GM23248 (cell line): ENCODE measurements at regions not wholly inside any gene's neighbourhood (a gene's known extent, or its start where the extent isn't known, plus 50 kb on each side); places are given as distances from the start of the nearest gene placed in this dataset.

ENCODE experiments used
- DNase-seq: peaks from one replicate; pipeline ENCODE4 v3.0.0-alpha.2; 2015
- H2AFZ ChIP-seq: fragments of 200-600 bp; sonication (generic); 2 replicates; pipeline ENCODE4 v1.6.1; 2016; ENCODE audit warnings: antibody characterized with exemption
- H3F3A ChIP-seq: fragments of 200-600 bp; sonication (generic); 2 replicates; pipeline ENCODE4 v1.6.1; 2016; ENCODE audit warnings: mild to moderate bottlenecking, antibody characterized with exemption, mixed run types; ENCODE audit not compliant: insufficient read depth
- H3K27ac ChIP-seq: fragments of 200-600 bp; sonication (generic); 2 replicates; pipeline ENCODE4 v1.5.1; 2016; ENCODE audit warnings: mild to moderate bottlenecking
- H3K27me3 ChIP-seq: fragments of 200-600 bp; sonication (generic); replicated peaks from 2 replicates; pipeline ENCODE4 v1.6.1; 2016; ENCODE audit warnings: mild to moderate bottlenecking; ENCODE audit not compliant: insufficient read depth
- H3K36me3 ChIP-seq: fragments of 200-600 bp; sonication (generic); 2 replicates; pipeline ENCODE4 v1.6.1; 2016; ENCODE audit warnings: low read depth, mild to moderate bottlenecking
- H3K4me1 ChIP-seq: fragments of 200-600 bp; sonication (generic); 2 replicates; pipeline ENCODE4 v1.6.1; 2016; ENCODE audit warnings: mild to moderate bottlenecking; ENCODE audit not compliant: insufficient read depth
- H3K4me2 ChIP-seq: fragments of 200-600 bp; sonication (generic); one replicate; pipeline ENCODE4 v1.6.1; 2016; ENCODE audit warnings: mild to moderate bottlenecking; ENCODE audit not compliant: unreplicated experiment
- H3K4me3 ChIP-seq: fragments of 200-600 bp; sonication (generic); 2 replicates; pipeline ENCODE4 v1.5.1; 2016; ENCODE audit warnings: mild to moderate bottlenecking
- H3K79me2 ChIP-seq: fragments of 200-600 bp; sonication (generic); 2 replicates; pipeline ENCODE4 v1.6.1; 2016; ENCODE audit warnings: mild to moderate bottlenecking; ENCODE audit not compliant: insufficient read depth
- H3K9ac ChIP-seq: fragments of 200-600 bp; sonication (generic); 2 replicates; pipeline ENCODE4 v1.6.1; 2016; ENCODE audit warnings: mild to moderate bottlenecking
- H3K9me2 ChIP-seq: fragments of 200-600 bp; sonication (generic); 2 replicates; pipeline ENCODE4 v1.6.1; 2016; ENCODE audit warnings: mixed run types, mild to moderate bottlenecking, moderate library complexity; ENCODE audit not compliant: insufficient read depth
- H3K9me3 ChIP-seq: fragments of 200-600 bp; sonication (generic); one replicate; pipeline ENCODE4 v1.6.1; 2017; ENCODE audit warnings: low read depth
- H4K20me1 ChIP-seq: fragments of 200-600 bp; sonication (generic); 2 replicates; pipeline ENCODE4 v1.6.0; 2016; ENCODE audit not compliant: insufficient read depth
- EZH2 ChIP-seq: fragments of 200-600 bp; sonication (generic); IDR thresholded peaks from 2 replicates; pipeline ENCODE4 v1.6.1; 2018; ENCODE audit warnings: antibody characterized with exemption, mild to moderate bottlenecking; ENCODE audit not compliant: insufficient read depth, poor library complexity, severe bottlenecking
- EZH2phosphoT487 ChIP-seq: fragments of 200-600 bp; sonication (generic); IDR thresholded peaks from 2 replicates; pipeline ENCODE4 v1.6.1; 2018; ENCODE audit warnings: antibody characterized with exemption, moderate library complexity, mild to moderate bottlenecking, low read depth; ENCODE audit not compliant: insufficient read depth
- WGBS, 2 experiments: methylation state at CpG; one replicate each; pipeline ENCODE4 v1.1.6; 2015 to 2017; ENCODE audit warnings: low lambda C conversion rate in 2 of 2, low coverage in 1 of 2; ENCODE audit errors: missing lambda C conversion rate in 2 of 2; 5-methylcytosine and 5-hydroxymethylcytosine counted together
- in situ Hi-C: fragments of 300-500 bp; cut with MboI; formaldehyde crosslinking; loops from 2 replicates; pipeline ENCODE4 v1.15.0; 2020

DNA sequence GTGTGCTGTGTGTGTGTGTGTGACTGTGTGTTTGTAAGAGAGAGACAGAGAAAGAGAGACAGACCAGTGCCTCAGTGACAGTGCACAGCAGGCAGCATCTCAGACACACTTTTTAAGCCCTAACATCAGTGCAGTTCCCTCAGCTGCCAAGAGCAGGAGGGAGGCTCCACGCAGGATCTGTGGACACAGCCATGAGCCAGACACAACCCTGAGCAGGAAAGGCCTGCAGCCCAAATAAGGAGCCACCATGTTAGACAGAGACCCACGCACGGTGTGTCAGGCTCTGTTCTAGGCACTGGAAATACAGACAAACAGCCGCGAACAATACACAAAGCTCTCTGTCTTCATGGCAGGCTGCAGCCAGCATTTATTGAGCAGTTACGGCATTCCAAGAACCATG lies 445.5 kb downstream of the MATN1 start:
- in situ Hi-C loops, result no loop called here
- DNase-seq, result no peak
- no peaks in the 10 kb centered on the region for H3K4me1 ChIP-seq
- H3K9me3 ChIP-seq, result no peaks in the 10 kb centered on the region
- no peak overlapping the region for H3K4me2 ChIP-seq
- H3K79me2 ChIP-seq, result no peaks in the 10 kb centered on the region
- H4K20me1 ChIP-seq, result no peaks in the 10 kb centered on the region
- no peak overlapping the region for H3K27ac ChIP-seq
- no peak for TF ChIP-seq EZH2
- no peak for TF ChIP-seq EZH2phosphoT487
- H3K36me3 ChIP-seq, result no peaks in the 10 kb centered on the region
- no peak overlapping the region for H2AFZ ChIP-seq
- H3K9me2 ChIP-seq, result no peaks in the 10 kb centered on the region
- H3F3A ChIP-seq, result no peaks in the 10 kb centered on the region
- H3K4me3 ChIP-seq, result no peak overlapping the region
- WGBS, 2 experiments, result 66% methylated on average over 6 of the region's 6 CpGs
- no peak overlapping the region for H3K9ac ChIP-seq
- H3K27me3 ChIP-seq, result 0 out of 2 replicates have a peak, but pooled peaks cover 11% of the 10 kb centered on the region

DNA sequence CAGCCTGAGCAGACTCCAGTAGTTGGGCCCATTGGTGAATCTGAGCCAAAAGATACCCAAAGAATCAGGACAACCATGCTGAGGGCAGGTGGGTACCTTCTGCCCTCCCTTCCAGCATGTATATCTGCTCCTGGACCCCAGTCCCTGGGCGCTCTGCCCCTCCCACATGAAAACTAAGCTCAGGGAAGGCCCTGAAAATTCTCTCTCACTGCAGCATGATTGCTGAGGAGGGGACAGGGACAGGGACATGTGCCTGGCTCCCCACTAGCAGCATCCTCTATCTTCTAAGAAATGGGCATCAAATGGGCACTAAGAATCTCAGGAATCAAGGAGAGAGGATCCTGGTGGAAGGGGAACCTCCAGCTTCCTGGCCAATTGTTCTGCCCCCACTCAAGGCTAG lies 446.0 kb downstream of the MATN1 start:
- Histone ChIP-seq H3F3A (no peaks in the 10 kb centered on the region), H3K9me2 (no peaks in the 10 kb centered on the region), H3K79me2 (no peaks in the 10 kb centered on the region), H3K4me2 (no peak overlapping the region), H3K4me3 (no peak overlapping the region), H2AFZ (no peak overlapping the region), H4K20me1 (no peaks in the 10 kb centered on the region), H3K4me1 (no peaks in the 10 kb centered on the region), H3K27ac (no peak overlapping the region), H3K9me3 (no peaks in the 10 kb centered on the region), H3K9ac (no peak overlapping the region), H3K36me3 (no peaks in the 10 kb centered on the region), H3K27me3 (0 out of 2 replicates have a peak, but pooled peaks cover 11% of the 10 kb centered on the region)
- 37 to 56% methylated on average over 1 of the region's 1 CpG for WGBS, 2 experiments
- in situ Hi-C loops, result no loop called here
- TF ChIP-seq EZH2, result no peak
- no peak for TF ChIP-seq EZH2phosphoT487
- no peak for DNase-seq

DNA sequence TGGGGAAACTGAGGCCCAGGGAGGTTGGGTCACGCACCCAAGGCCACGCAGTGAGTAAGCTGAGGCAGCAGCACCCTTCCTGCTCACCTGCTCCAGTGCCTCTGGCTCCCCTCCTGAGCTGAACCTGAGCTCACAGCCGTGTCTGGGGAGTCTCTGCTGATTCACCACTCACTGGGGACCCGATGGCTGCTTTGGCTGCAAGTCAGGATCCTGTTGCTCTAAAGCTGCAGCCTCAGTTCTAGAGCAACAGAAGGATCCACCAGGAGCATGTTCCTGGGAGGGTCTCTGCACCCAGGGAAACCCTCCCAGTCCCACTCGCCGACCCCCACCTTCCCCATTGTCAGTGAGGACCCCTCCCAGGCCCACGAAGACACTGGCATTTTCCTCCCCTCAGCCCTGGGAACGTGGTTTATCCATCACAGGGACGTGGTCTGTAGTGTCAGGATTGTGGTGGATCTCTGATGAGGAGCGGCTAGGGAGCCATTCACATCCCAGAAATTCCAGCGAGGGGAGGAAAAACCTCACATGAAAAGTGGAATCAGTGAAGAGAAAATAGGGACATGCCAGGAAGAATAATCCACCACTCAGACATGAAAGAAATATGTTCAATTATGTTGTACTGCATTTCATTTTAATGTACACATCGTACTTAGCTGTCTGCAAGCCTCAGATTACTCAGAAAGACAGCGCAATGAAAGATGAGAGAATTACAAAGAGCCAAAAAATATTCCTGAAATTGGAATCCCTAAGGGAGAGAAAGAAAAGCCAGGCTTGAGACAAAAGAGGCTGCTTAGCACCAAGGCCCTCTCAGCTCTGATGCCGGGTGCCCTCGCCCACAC lies 447.2 kb downstream of the MATN1 start:
- H3F3A ChIP-seq, result no peaks in the 10 kb centered on the region
- no peaks in the 10 kb centered on the region for H3K4me1 ChIP-seq
- no peak overlapping the region for H3K27ac ChIP-seq
- H3K4me2 ChIP-seq, result no peak overlapping the region
- no peaks in the 10 kb centered on the region for H3K9me3 ChIP-seq
- H3K36me3 ChIP-seq, result no peaks in the 10 kb centered on the region
- no peaks in the 10 kb centered on the region for H3K9me2 ChIP-seq
- TF ChIP-seq EZH2phosphoT487, result no peak
- no peak for TF ChIP-seq EZH2
- no peak overlapping the region for H3K9ac ChIP-seq
- no peak overlapping the region for H2AFZ ChIP-seq
- no peak overlapping the region for H3K4me3 ChIP-seq
- H3K27me3 ChIP-seq, result 0 out of 2 replicates have a peak, but pooled peaks cover 7% of the 10 kb centered on the region
- 54 to 56% methylated on average over 14 to 15 of the region's 15 CpGs for WGBS, 2 experiments
- in situ Hi-C loops, result no loop called here
- H3K79me2 ChIP-seq, result no peaks in the 10 kb centered on the region
- H4K20me1 ChIP-seq, result no peaks in the 10 kb centered on the region
- DNase-seq, result no peak

DNA sequence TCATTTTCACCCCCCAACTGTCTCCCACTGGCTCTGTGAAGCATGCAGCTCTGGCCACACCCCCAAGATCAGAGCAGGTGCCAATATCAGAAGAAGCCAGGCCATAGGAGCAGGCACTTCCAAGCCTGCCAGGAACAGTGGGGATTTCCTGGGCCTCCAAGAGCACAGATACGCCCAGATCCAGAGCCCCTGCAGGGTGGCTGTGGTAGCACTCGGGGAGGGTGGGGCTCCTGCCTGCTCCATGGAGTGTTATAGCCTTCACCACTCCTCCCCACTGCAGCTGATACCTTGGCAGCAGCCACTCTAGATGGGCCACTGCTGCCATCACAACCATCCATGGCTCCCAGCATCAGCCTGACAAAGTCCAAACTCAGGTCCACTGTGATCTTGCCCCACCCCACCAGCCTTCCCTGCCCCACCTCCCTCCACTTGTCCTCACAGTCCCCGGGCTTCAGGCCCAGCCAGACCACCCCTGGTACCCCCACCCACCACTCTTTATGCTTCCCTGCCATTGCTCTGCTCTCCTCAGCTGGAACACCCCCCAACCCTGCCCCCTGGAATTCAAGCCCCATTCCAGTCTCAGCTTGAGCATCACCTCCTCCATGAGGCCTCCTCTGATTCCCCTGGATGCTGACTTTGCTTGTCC lies 448.3 kb downstream of the MATN1 start:
- WGBS, 2 experiments, result 5 to 11% methylated on average over 3 of the region's 3 CpGs
- TF ChIP-seq EZH2phosphoT487 (no peak), EZH2 (no peak)

More for the DNA sequence above, 448.3 kb downstream of the MATN1 start:
- Histone ChIP-seq H3K27me3 (0 out of 2 replicates have a peak, but pooled peaks cover 4% of the 10 kb centered on the region), H3K79me2 (no peaks in the 10 kb centered on the region), H3K36me3 (no peaks in the 10 kb centered on the region), H3K4me1 (no peaks in the 10 kb centered on the region), H3F3A (no peaks in the 10 kb centered on the region), H3K4me2 (no peak overlapping the region), H3K9me2 (no peaks in the 10 kb centered on the region), H3K9me3 (no peaks in the 10 kb centered on the region), H2AFZ (no peak overlapping the region), H4K20me1 (no peaks in the 10 kb centered on the region), H3K27ac (no peak overlapping the region), H3K4me3 (no peak overlapping the region), H3K9ac (no peak overlapping the region)
- in situ Hi-C loops, result no loop called here
- no peak for DNase-seq
